DMS79 treated with DMSO at 0.1 percent for 48 hours (cell line): ENCODE measurements at regions not wholly inside any gene's neighbourhood (a gene's known extent, or its start where the extent isn't known, plus 50 kb on each side); places are given as distances from the start of the nearest gene placed in this dataset.

Source experiments
- DNase-seq: peaks from one replicate; lab custom pipeline; 2025; lab: John Stamatoyannopoulos, UW

- DNase-seq = no peak
Measured at GRCh38 chr7:15916681-15917380, 230.3 kb upstream of the MEOX2 start.

GRCh38 chr7:15915686-15916293 is 229.3 kb upstream of the MEOX2 start:
- DNase-seq = no peak

GRCh38 chr7:15914611-15915010 is 228.1 kb upstream of the MEOX2 start:
- no peak for DNase-seq

GRCh38 chr7:15906436-15906835 is 220.0 kb upstream of the MEOX2 start:
- DNase-seq = no peak

GRCh38 chr7:15905251-15906040 is 219.0 kb upstream of the MEOX2 start:
- DNase-seq = no peak

- no peak for DNase-seq
Measured at GRCh38 chr7:15891151-15891881, 204.8 kb upstream of the MEOX2 start.

- no peak for DNase-seq
Measured at GRCh38 chr7:15889507-15889906, 203.0 kb upstream of the MEOX2 start.

GRCh38 chr7:15888090-15888489 is 201.6 kb upstream of the MEOX2 start:
- DNase-seq = no peak

- DNase-seq = no peak
Measured at GRCh38 chr7:15886626-15887025, 200.1 kb upstream of the MEOX2 start.

- no peak for DNase-seq
Measured at GRCh38 chr7:15885678-15886077, 199.2 kb upstream of the MEOX2 start.

GRCh38 chr7:15874774-15875173 is 188.3 kb upstream of the MEOX2 start:
- DNase-seq = no peak

GRCh38 chr7:15870347-15870746 is 183.9 kb upstream of the MEOX2 start:
- no peak for DNase-seq

GRCh38 chr7:15867441-15867840 is 181.0 kb upstream of the MEOX2 start:
- DNase-seq = no peak

GRCh38 chr7:15866753-15867152 is 180.3 kb upstream of the MEOX2 start:
- DNase-seq = no peak

- no peak for DNase-seq
Measured at GRCh38 chr7:15864626-15864991, 178.1 kb upstream of the MEOX2 start.

- no peak for DNase-seq
Measured at GRCh38 chr7:15863951-15864625, 177.6 kb upstream of the MEOX2 start.

- no peak for DNase-seq
Measured at GRCh38 chr7:15862781-15863165, 176.3 kb upstream of the MEOX2 start.

- no peak for DNase-seq
Measured at GRCh38 chr7:15862016-15862780, 175.7 kb upstream of the MEOX2 start.

- DNase-seq = no peak
Measured at GRCh38 chr7:15860264-15860949, 173.9 kb upstream of the MEOX2 start.

- no peak for DNase-seq
Measured at GRCh38 chr7:15857026-15857425, 170.5 kb upstream of the MEOX2 start.

GRCh38 chr7:15856311-15856710 is 169.8 kb upstream of the MEOX2 start:
- DNase-seq = no peak
